GM20000 (cell line): ENCODE measurements at regions not wholly inside any gene's neighbourhood (a gene's known extent, or its start where the extent isn't known, plus 50 kb on each side); places are given as distances from the start of the nearest gene placed in this dataset.

Source experiments
- DNase-seq: peaks from one replicate; pipeline ENCODE4 v3.0.0; 2012; ENCODE audit warnings: low spot score
- TF ChIP-seq, protein P1 (sequence below): IDR thresholded peaks from 2 replicates; pipeline ENCODE4 v1.5.1; 2012; ENCODE audit warnings: mild to moderate bottlenecking, control low read depth; ENCODE audit errors: extremely low read depth, missing control alignments

DNA sequence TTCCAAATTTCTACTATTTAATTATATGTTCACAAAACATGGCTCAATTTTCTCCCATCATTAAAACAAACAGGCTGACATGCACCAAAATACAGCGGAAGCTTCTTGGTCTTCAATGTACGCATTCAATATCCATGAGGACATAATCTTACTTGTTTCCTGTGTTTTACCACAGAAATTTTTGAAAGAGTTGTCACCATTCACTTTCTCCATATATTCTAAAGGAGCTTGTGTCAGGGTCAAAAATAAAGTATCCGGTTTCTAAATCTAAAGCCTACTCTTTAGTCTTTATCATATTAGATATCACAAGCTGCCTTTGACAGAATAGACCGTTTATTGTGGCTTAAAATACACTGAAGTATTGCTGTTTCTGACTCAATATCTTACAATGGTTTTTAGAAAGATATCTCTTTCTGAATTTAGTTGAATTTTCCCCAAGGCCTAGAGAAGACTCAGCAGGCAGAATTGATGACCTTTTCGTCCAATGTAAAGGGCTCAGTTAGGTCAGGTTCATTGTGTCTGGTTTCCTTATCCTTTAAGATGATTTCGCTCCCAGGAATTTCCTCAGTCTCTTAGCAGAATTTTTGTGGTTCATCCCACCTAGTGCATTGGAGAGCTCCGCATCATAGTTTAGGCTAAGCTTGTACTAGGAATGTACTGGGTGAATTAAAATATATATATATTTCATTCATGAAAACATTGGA is 717.2 kb downstream of the NCAM2 start:
- no peak for DNase-seq
- TF ChIP-seq, protein P1, sequence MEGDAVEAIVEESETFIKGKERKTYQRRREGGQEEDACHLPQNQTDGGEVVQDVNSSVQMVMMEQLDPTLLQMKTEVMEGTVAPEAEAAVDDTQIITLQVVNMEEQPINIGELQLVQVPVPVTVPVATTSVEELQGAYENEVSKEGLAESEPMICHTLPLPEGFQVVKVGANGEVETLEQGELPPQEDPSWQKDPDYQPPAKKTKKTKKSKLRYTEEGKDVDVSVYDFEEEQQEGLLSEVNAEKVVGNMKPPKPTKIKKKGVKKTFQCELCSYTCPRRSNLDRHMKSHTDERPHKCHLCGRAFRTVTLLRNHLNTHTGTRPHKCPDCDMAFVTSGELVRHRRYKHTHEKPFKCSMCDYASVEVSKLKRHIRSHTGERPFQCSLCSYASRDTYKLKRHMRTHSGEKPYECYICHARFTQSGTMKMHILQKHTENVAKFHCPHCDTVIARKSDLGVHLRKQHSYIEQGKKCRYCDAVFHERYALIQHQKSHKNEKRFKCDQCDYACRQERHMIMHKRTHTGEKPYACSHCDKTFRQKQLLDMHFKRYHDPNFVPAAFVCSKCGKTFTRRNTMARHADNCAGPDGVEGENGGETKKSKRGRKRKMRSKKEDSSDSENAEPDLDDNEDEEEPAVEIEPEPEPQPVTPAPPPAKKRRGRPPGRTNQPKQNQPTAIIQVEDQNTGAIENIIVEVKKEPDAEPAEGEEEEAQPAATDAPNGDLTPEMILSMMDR: no peak

DNA sequence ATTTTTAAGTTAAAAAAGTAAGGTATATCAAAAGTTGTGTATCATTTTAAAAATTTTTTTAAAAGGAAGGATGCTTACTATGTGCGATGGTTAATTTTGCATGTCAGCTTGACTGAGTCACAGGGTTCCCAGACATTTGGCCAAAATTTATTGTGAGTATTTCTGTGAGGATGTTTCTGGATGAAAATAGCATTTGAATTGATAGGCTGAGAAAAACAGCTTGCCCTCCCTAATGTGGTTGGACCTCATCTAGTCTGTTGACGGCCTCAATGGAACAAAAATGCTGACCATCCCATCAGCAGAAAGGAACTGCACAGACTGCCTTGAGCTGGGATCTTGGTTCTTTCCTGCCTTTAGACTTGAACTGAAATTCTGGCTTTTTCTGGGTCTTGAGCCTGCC is 724.5 kb downstream of the NCAM2 start:
- DNase-seq: no peak
- TF ChIP-seq, protein P1: no peak

DNA sequence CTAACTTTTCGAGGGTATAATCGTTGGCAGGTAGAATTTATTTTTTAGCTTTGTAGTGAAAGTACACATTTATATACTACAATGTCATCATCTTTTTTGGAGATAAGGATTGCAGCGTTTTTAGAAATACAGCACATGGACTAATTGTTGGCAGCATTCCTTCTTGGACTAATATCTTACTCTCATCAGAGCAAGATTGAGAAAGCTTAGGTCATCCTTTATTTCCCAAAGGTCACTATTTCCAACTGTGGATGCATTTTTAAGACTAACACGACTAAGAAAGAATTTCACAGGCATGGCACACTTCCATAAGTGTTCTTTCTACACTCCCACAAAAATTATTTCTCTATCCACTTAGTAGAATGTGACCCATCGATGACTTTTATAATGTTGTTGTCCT is 732.3 kb downstream of the NCAM2 start:
- TF ChIP-seq, protein P1: no peak
- no peak for DNase-seq

DNA sequence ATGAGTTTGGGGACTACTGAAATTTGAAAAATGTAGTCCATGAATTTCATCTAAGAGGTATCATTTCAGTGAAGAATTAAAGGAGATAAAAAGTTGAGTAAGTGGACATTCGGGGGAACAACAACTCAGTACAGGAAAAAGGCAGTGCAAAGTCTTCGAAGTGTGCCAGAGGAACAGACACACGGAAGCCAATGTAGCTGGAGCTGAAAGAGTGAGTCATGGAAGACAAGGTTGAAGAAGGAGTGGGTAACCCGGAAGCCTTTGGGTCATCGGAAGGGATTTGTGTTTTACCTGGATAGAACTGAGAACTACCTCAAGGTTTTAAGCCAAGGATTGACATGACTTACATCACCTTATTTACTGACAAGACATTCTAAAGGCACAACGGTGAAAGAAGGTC is 733.4 kb downstream of the NCAM2 start:
- TF ChIP-seq, protein P1: no peak
- DNase-seq: no peak

DNA sequence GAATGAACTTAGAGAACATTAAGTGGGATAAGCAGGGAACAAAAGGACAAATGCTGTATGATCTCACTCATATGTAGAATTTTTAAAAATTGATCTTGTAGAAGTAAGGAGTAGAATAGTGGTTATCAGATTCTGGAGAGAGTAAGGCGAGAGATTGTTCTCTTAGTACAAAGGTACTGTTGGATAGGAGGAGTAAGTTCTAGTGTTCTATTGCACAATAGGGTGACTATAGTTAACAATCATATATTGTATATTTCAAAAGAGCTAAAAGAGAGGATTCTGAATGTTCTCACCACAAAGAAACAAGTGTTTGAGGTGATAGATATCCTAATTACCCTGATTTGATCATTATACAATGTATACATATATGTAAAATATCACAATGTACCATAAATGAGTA is 735.9 kb downstream of the NCAM2 start:
- TF ChIP-seq, protein P1: no peak
- no peak for DNase-seq

DNA sequence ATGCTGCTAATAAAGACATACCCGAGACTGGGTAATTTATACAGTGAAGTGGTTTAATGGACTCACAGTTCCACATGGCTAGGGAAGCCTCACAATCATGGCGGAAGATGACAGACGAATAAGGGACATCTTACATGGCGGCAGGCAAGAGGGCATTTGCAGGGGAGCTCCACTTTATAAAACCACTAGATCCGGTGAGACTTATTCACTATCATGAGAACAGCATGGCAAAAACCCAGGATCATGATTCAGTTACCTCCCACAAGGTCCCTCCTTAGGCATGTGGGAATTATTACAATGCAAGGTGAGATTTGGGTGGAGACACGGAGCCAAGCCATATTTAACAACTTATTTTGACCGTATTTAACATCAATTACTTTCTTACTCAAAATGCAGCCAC is 739.0 kb downstream of the NCAM2 start:
- TF ChIP-seq, protein P1: no peak
- DNase-seq: no peak

DNA sequence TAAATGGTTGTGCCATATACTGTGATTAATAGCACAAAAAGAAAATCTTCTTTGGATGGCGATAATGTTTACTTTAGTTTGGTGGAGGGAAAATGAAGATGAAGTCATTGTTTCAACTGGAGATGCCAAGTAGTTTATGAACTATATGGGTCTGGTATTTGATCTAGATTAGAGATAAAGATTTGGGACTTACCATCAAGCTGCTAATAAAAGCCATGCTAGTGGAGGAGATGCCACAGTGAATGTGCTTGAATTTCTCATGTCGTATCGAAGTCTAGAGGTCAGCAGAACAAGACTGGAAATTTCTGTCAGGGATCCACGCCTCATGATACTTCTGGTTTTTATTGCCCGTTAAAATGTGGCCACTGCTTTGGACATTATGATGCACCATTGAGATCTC is 742.0 kb downstream of the NCAM2 start:
- TF ChIP-seq, protein P1: no peak
- no peak for DNase-seq
